Vagina (tissue), 2 donors: ENCODE measurements at regions not wholly inside any gene's neighbourhood (a gene's known extent, or its start where the extent isn't known, plus 50 kb on each side); places are given as distances from the start of the nearest gene placed in this dataset.

Experiments used
- DNase-seq, 2 donors: peaks; one replicate each; pipeline ENCODE4 v3.0.0-alpha.2; 2017; ENCODE audit errors: extremely low spot score in 2 of 2
- H3K27ac ChIP-seq: fragments of 200-600 bp; sonication (generic); one replicate; pipeline ENCODE4 v1.5.1; 2019
- H3K27me3 ChIP-seq: fragments of 200-600 bp; sonication (generic); one replicate; pipeline ENCODE4 v1.5.1; 2019
- H3K36me3 ChIP-seq, 2 donors: fragments of 200-600 bp; sonication (generic); one replicate each; pipeline ENCODE4 v1.5.1; 2017 to 2019
- H3K4me1 ChIP-seq: fragments of 200-600 bp; sonication (generic); one replicate; pipeline ENCODE4 v1.5.1; 2019
- H3K4me3 ChIP-seq, 2 donors: fragments of 200-600 bp; sonication (generic); 1 replicate in 1 of 2; 2 replicates in 1 of 2; pipeline ENCODE4 v1.5.1; 2016 to 2019
- H3K9me3 ChIP-seq: fragments of 200-600 bp; sonication (generic); one replicate; pipeline ENCODE4 v1.5.1; 2019
- CTCF ChIP-seq, 3 experiments: fragments of 450-650 bp in 2 of 3; fragments of 200-600 bp in 1 of 3; sonication (generic) in 1 of 3; IDR thresholded peaks; one replicate each; pipeline ENCODE4 v1.5.1; 2017 to 2019; ENCODE audit warnings: antibody characterized with exemption in 3 of 3, mild to moderate bottlenecking in 2 of 3, moderate library complexity in 2 of 3
- POLR2A ChIP-seq, 2 donors: fragments of 450-650 bp; IDR thresholded peaks; one replicate each; pipeline ENCODE4 v1.6.1; 2017; ENCODE audit warnings: antibody characterized with exemption in 2 of 2, mild to moderate bottlenecking in 2 of 2, moderate library complexity in 2 of 2
- POLR2AphosphoS5 ChIP-seq, 2 donors: sonication (generic); formaldehyde crosslinking; IDR thresholded peaks; one replicate each; pipeline ENCODE4 v1.9.0; 2017; ENCODE audit warnings: antibody characterized with exemption in 2 of 2, mild to moderate bottlenecking in 2 of 2, low read depth in 1 of 2; ENCODE audit not compliant: insufficient read depth in 1 of 2
- intact Hi-C: fragments of 100-400 bp; cut with DNase I; formaldehyde crosslinking; loops from one replicate; pipeline ENCODE4 v1.15.1; 2023

- H3K4me1 ChIP-seq: no peaks in the 10 kb centered on the region
- H3K36me3 ChIP-seq: no peaks in the 10 kb centered on the region
- DNase-seq: no peak
- H3K4me3 ChIP-seq: no peak overlapping the region
- no peaks in the 10 kb centered on the region for H3K27me3 ChIP-seq
- TF ChIP-seq POLR2AphosphoS5 (IDR thresholded peaks at IDR 0.05; ENCODE audit: insufficient read depth in 1 of 2, low read depth in 1 of 2) (no peak), CTCF (IDR thresholded peaks at IDR 0.05) (no peak), POLR2A (IDR thresholded peaks at IDR 0.05) (no peak)
- no peaks in the 10 kb centered on the region for H3K9me3 ChIP-seq
- no peak overlapping the region for H3K27ac ChIP-seq
- intact Hi-C loops: no loop called here
Measured at GRCh38 chr2:57434972-57435371, 611.6 kb upstream of the VRK2 start.

GRCh38 chr2:57437077-57437476 is 609.5 kb upstream of the VRK2 start:
- no peaks in the 10 kb centered on the region for H3K9me3 ChIP-seq
- no peaks in the 10 kb centered on the region for H3K36me3 ChIP-seq
- no peak overlapping the region for H3K27ac ChIP-seq
- H3K4me1 ChIP-seq: no peaks in the 10 kb centered on the region
- DNase-seq: no peak
- H3K27me3 ChIP-seq: no peaks in the 10 kb centered on the region
- TF ChIP-seq CTCF (IDR thresholded peaks at IDR 0.05) (no peak), POLR2A (IDR thresholded peaks at IDR 0.05) (no peak), POLR2AphosphoS5 (IDR thresholded peaks at IDR 0.05; ENCODE audit: insufficient read depth in 1 of 2, low read depth in 1 of 2) (no peak)
- intact Hi-C loops: no loop called here
- H3K4me3 ChIP-seq: no peak overlapping the region

GRCh38 chr2:57440437-57440836 is 606.2 kb upstream of the VRK2 start:
- no peaks in the 10 kb centered on the region for H3K4me1 ChIP-seq
- intact Hi-C loops: no loop called here
- H3K27ac ChIP-seq: no peak overlapping the region
- DNase-seq: no peak
- no peaks in the 10 kb centered on the region for H3K36me3 ChIP-seq
- H3K4me3 ChIP-seq: no peak overlapping the region
- H3K27me3 ChIP-seq: no peaks in the 10 kb centered on the region
- H3K9me3 ChIP-seq: no peaks in the 10 kb centered on the region
- TF ChIP-seq POLR2AphosphoS5 (IDR thresholded peaks at IDR 0.05; ENCODE audit: insufficient read depth in 1 of 2, low read depth in 1 of 2) (no peak), CTCF (IDR thresholded peaks at IDR 0.05) (no peak), POLR2A (IDR thresholded peaks at IDR 0.05) (no peak)

- DNase-seq: no peak
- intact Hi-C loops: no loop called here
- Histone ChIP-seq H3K4me3 (no peak overlapping the region), H3K9me3 (no peaks in the 10 kb centered on the region), H3K36me3 (no peaks in the 10 kb centered on the region), H3K27ac (no peak overlapping the region), H3K4me1 (no peaks in the 10 kb centered on the region), H3K27me3 (no peaks in the 10 kb centered on the region)
- no peak for TF ChIP-seq POLR2A (IDR thresholded peaks at IDR 0.05)
- TF ChIP-seq CTCF (IDR thresholded peaks at IDR 0.05): no peak
- no peak for TF ChIP-seq POLR2AphosphoS5 (IDR thresholded peaks at IDR 0.05; ENCODE audit: insufficient read depth in 1 of 2, low read depth in 1 of 2)
Measured at GRCh38 chr2:57443086-57443485, 603.5 kb upstream of the VRK2 start.

GRCh38 chr2:57443973-57444521 is 602.6 kb upstream of the VRK2 start:
- no peak for TF ChIP-seq CTCF (IDR thresholded peaks at IDR 0.05)
- no peak for TF ChIP-seq POLR2A (IDR thresholded peaks at IDR 0.05)
- TF ChIP-seq POLR2AphosphoS5 (IDR thresholded peaks at IDR 0.05; ENCODE audit: insufficient read depth in 1 of 2, low read depth in 1 of 2): no peak
- no peak overlapping the region for H3K27ac ChIP-seq
- DNase-seq: no peak
- H3K4me3 ChIP-seq: no peak overlapping the region
- intact Hi-C loops: no loop called here
- no peaks in the 10 kb centered on the region for H3K9me3 ChIP-seq
- H3K27me3 ChIP-seq: no peaks in the 10 kb centered on the region
- no peaks in the 10 kb centered on the region for H3K36me3 ChIP-seq
- no peaks in the 10 kb centered on the region for H3K4me1 ChIP-seq
